OCI-LY3 (cell line): ENCODE measurements at regions not wholly inside any gene's neighbourhood (a gene's known extent, or its start where the extent isn't known, plus 50 kb on each side); places are given as distances from the start of the nearest gene placed in this dataset.

Experiments used
- H2AFZ ChIP-seq: fragments of 200-600, 300-600 bp; shearing (Covaris generic); 2 replicates; pipeline ENCODE4 v1.6.0; 2014; ENCODE audit warnings: antibody characterized with exemption, low read depth, low read length
- H3K27ac ChIP-seq: fragments of 200-600, 300-600 bp; sonication (generic); 2 replicates; pipeline ENCODE4 v1.5.1; 2014; ENCODE audit warnings: mild to moderate bottlenecking, low read length, moderate library complexity, mixed read lengths
- H3K27me3 ChIP-seq: fragments of 200-600, 300-600 bp; sonication (generic); 2 replicates; pipeline ENCODE4 v1.6.1; 2014; ENCODE audit warnings: low read depth, low read length, mixed read lengths
- H3K36me3 ChIP-seq: fragments of 200-600, 300-600 bp; sonication (generic); replicated peaks from 2 replicates; pipeline ENCODE3; 2014; ENCODE audit warnings: low read depth, low read length, mixed read lengths
- H3K4me1 ChIP-seq: fragments of 300-600, 200-600 bp; sonication (generic); 2 replicates; pipeline ENCODE4 v1.6.1; 2014; ENCODE audit warnings: low read length, mixed read lengths
- H3K4me2 ChIP-seq: fragments of 200-600, 300-600 bp; sonication (generic); 2 replicates; pipeline ENCODE4 v1.6.1; 2014; ENCODE audit warnings: low read length, mixed read lengths
- H3K4me3 ChIP-seq: fragments of 300-600, 200-600 bp; sonication (generic); 2 replicates; pipeline ENCODE4 v1.5.1; 2014; ENCODE audit warnings: antibody characterized with exemption, mild to moderate bottlenecking, low read length, moderate library complexity
- H3K79me2 ChIP-seq: fragments of 300-600, 200-600 bp; shearing (Covaris generic); 2 replicates; pipeline ENCODE4 v1.6.1; 2014; ENCODE audit warnings: mild to moderate bottlenecking, low read length, mixed read lengths
- H3K9ac ChIP-seq: fragments of 300-600, 200-600 bp; shearing (Covaris generic); 2 replicates; pipeline ENCODE4 v1.6.0; 2014; ENCODE audit warnings: mild to moderate bottlenecking, low read length, moderate library complexity
- H3K9me3 ChIP-seq: fragments of 200-600, 300-600 bp; shearing (Covaris generic); 2 replicates; pipeline ENCODE4 v1.6.1; 2014; ENCODE audit warnings: low read length, mixed read lengths; ENCODE audit not compliant: insufficient read depth
- H4K20me1 ChIP-seq: fragments of 200-600, 300-600 bp; sonication (generic); 2 replicates; pipeline ENCODE4 v1.6.1; 2016; ENCODE audit warnings: low read length, mixed read lengths; ENCODE audit not compliant: insufficient read depth
- CTCF ChIP-seq: fragments of 200-600, 300-600 bp; sonication (generic); IDR thresholded peaks from 2 replicates; pipeline ENCODE4 v1.5.1; 2014; ENCODE audit warnings: antibody characterized with exemption, low read length, low read depth
- EZH2phosphoT487 ChIP-seq: fragments of 200-600 bp; shearing (Covaris generic); IDR thresholded peaks from 2 replicates; pipeline ENCODE4 v1.6.1; 2018; ENCODE audit warnings: antibody characterized with exemption, mixed run types, low read depth

DNA sequence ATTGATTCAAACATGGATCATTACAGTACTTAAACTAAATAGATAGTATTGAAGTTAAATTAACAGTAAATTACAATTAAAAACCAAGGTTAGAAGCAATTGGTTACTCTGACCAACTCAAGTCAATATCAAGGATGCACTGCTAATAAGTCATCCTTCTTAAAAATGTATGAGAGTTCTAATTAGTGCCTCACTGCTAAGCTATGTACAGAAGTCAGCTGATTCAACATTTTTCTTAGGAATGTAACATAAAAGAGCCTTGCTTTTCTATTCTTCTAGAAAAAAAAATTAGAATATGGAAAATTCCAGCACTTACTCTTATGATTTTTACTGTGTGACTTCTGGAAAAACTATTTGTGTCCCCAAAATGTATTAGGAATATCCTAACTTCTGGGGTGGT lies 75.7 kb upstream of the FBN2 start:
- Histone ChIP-seq H4K20me1 (no peaks in the 10 kb centered on the region), H3K4me1 (no peaks in the 10 kb centered on the region), H2AFZ (no peak overlapping the region), H3K36me3 (no peaks in the 10 kb centered on the region), H3K4me3 (no peak overlapping the region), H3K79me2 (no peaks in the 10 kb centered on the region), H3K9ac (no peak overlapping the region), H3K27me3 (no peaks in the 10 kb centered on the region), H3K27ac (no peak overlapping the region), H3K4me2 (no peak overlapping the region), H3K9me3 (no peaks in the 10 kb centered on the region)
- no peak for TF ChIP-seq EZH2phosphoT487
- TF ChIP-seq CTCF, result no peak

GRCh38 chr5:128615578-128615977 lies 77.5 kb upstream of the FBN2 start:
- Histone ChIP-seq H3K4me3 (no peak overlapping the region), H3K27me3 (no peaks in the 10 kb centered on the region), H3K36me3 (no peaks in the 10 kb centered on the region), H3K9ac (no peak overlapping the region), H3K79me2 (no peaks in the 10 kb centered on the region), H4K20me1 (no peaks in the 10 kb centered on the region), H3K4me2 (no peak overlapping the region), H3K9me3 (no peaks in the 10 kb centered on the region), H2AFZ (no peak overlapping the region), H3K27ac (no peak overlapping the region), H3K4me1 (no peaks in the 10 kb centered on the region)
- TF ChIP-seq EZH2phosphoT487 (no peak), CTCF (no peak)

DNA sequence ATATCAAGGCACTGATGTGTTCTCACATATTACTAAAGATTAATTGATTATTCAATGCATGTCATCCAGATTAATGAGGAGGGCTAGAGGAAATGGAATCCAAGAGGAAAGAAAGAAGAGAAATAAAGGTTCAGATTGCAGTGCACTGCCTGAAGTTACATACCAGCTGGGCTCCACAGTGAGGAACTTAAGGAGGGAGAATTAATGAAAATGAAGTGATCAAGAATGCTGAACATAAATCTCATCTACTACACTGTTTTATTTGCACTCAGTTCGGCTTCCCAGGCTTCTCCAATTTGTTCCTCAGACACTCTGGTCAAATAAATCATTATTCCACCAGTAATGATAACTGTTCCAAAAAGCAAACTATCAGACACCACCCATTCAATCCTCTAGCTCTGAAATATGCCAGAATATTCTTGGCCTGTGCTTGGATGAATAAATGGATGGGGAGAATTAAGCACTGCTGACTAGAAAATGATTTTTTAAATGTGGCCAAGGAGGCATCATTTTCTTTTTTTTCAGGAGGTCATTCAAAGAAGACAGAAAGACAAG lies 88.6 kb upstream of the FBN2 start:
- no peaks in the 10 kb centered on the region for H3K9me3 ChIP-seq
- H3K9ac ChIP-seq, result no peak overlapping the region
- no peak overlapping the region for H3K27ac ChIP-seq
- no peaks in the 10 kb centered on the region for H4K20me1 ChIP-seq
- no peaks in the 10 kb centered on the region for H3K79me2 ChIP-seq
- no peak for TF ChIP-seq EZH2phosphoT487
- no peak for TF ChIP-seq CTCF
- no peak overlapping the region for H3K4me3 ChIP-seq
- H2AFZ ChIP-seq, result no peak overlapping the region
- H3K4me2 ChIP-seq, result no peak overlapping the region
- peaks cover 5% of the 10 kb centered on the region; the same call in 1 of the 2 replicates for H3K4me1 ChIP-seq
- no peaks in the 10 kb centered on the region for H3K36me3 ChIP-seq
- no peaks in the 10 kb centered on the region for H3K27me3 ChIP-seq

- Histone ChIP-seq H3K9ac (no peak overlapping the region), H2AFZ (no peak overlapping the region), H3K4me1 (no peaks in the 10 kb centered on the region), H3K79me2 (no peaks in the 10 kb centered on the region), H3K27me3 (no peaks in the 10 kb centered on the region), H3K9me3 (no peaks in the 10 kb centered on the region), H3K36me3 (no peaks in the 10 kb centered on the region), H3K4me3 (no peak overlapping the region), H3K4me2 (no peak overlapping the region), H3K27ac (no peak overlapping the region), H4K20me1 (no peaks in the 10 kb centered on the region)
- TF ChIP-seq CTCF (no peak), EZH2phosphoT487 (no peak)
Measured at GRCh38 chr5:128627939-128628338, 89.9 kb upstream of the FBN2 start.
